DND-41 (cell line): ENCODE measurements at regions not wholly inside any gene's neighbourhood (a gene's known extent, or its start where the extent isn't known, plus 50 kb on each side); places are given as distances from the start of the nearest gene placed in this dataset.

Source experiments
- EZH2 ChIP-seq: IDR thresholded peaks from 3 replicates; pipeline ENCODE4 v1.6.1; 2012; ENCODE audit warnings: borderline replicate concordance, low read depth, mild to moderate bottlenecking, moderate library complexity, low read length, inconsistent platforms; ENCODE audit not compliant: severe bottlenecking
- TF ChIP-seq, protein P1 (sequence below): IDR thresholded peaks from 2 replicates; pipeline ENCODE4 v1.5.1; 2012; ENCODE audit warnings: borderline replicate concordance, low read length, moderate library complexity, mild to moderate bottlenecking; ENCODE audit not compliant: poor library complexity, severe bottlenecking; ENCODE audit errors: extremely low read depth

DNA sequence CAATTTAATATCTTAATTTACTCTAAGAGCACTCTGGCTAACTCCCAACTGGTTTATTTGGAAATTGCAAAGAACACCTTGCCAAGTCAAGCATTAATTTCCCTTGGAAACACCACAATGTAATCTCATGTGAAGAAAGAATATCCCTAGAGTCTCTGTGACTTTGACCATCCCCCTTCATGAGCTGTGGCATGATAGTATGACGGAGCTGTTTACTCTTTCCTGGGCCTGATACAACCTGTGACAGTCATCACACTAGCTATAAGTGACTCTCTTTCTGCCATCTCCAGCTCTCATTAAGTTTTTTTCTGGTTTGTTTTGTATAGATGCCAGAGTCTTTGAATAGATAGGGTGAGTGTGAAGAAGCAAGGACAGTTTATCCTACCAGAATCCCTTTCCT, 470.3 kb upstream of the JARID2 start:
- TF ChIP-seq, protein P1, sequence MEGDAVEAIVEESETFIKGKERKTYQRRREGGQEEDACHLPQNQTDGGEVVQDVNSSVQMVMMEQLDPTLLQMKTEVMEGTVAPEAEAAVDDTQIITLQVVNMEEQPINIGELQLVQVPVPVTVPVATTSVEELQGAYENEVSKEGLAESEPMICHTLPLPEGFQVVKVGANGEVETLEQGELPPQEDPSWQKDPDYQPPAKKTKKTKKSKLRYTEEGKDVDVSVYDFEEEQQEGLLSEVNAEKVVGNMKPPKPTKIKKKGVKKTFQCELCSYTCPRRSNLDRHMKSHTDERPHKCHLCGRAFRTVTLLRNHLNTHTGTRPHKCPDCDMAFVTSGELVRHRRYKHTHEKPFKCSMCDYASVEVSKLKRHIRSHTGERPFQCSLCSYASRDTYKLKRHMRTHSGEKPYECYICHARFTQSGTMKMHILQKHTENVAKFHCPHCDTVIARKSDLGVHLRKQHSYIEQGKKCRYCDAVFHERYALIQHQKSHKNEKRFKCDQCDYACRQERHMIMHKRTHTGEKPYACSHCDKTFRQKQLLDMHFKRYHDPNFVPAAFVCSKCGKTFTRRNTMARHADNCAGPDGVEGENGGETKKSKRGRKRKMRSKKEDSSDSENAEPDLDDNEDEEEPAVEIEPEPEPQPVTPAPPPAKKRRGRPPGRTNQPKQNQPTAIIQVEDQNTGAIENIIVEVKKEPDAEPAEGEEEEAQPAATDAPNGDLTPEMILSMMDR: no peak
- no peak for TF ChIP-seq EZH2
